NCI-H2171 (cell line): ENCODE measurements at regions not wholly inside any gene's neighbourhood (a gene's known extent, or its start where the extent isn't known, plus 50 kb on each side); places are given as distances from the start of the nearest gene placed in this dataset.
"Not testable (repeated sequence)": the region's sequence is repeated elsewhere in the genome, so short reads cannot be mapped to it uniquely, and the experiment has no call there.

ENCODE experiments used
- DNase-seq: peaks from one replicate; lab custom pipeline; 2025; lab: John Stamatoyannopoulos, UW

DNA sequence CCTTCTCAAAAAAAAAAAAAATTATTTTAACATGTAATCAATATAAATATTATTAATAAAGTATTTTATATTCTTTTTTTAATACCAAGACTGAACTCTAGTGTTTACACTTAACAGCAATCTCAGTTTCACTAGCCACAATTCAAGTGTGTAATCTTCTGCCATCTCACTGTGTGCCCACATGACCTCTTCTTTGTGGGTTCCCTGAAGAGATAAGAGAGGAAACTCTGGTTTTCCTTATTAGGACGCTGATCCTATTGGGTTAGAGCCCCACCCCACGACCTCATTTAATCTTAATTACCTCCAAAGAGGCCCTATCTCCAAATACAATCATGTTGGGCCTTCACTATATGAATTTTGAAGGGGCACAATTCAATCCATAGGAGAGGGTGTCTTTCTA, 177.6 kb downstream of the STK31 start:
- no peak for DNase-seq

DNA sequence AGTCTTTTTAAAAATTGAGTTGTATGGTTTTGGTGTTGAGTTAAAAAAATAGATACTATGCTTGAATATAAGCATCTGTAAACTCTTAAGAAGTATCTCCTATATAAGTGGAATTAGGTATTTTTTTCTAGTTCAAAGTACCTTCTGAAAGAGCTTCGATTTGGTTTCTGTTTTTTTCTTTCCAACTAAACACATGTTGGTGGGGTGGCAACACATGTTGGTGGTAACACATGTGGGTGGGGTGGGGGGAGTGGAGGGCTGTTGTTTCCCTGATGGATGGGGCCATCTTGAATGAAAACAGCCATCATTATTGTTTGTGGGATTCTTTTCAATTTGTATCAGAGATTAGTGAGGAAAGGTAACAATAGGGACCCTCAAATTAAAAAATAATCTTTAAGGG, 178.9 kb downstream of the STK31 start:
- DNase-seq: no peak

DNA sequence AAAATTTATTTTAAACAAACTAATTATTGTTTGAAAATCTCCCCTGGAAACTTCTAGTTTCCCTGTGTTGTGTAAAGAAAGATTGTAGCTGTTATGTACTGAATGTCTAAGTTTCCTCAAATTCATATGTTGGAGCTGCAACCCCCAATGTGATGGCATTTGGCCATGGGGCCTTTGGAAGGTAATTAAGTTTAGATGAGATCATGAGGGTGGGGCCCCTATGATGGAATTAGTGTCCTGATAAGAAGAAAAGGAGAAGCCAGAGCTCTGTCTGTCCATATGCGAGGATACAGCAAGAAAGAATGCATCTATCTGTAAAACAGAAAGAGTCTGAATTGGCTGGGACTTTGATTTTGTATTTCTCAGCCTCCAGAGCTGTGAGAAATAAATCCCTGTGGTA, 179.5 kb downstream of the STK31 start:
- no peak for DNase-seq

DNA sequence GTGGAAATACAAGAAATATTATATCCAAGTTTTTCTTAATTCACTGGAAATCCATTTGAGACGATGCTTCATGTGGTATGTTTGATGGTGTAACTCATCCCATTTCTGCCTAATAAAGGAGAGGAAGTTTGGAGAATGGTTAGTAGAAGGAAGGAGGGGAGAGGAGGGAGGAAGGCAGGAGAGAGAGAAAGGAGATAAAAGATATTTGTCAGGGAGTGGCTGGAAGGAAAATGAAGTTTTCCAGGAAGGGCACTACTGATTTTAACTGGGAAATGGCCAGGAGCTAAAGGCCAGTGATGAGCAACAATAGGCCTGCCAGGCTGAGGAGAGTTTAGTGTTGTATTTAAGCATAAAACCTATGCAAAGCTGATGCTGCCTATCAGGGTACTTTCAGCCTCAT, 182.0 kb downstream of the STK31 start:
- no peak for DNase-seq

DNA sequence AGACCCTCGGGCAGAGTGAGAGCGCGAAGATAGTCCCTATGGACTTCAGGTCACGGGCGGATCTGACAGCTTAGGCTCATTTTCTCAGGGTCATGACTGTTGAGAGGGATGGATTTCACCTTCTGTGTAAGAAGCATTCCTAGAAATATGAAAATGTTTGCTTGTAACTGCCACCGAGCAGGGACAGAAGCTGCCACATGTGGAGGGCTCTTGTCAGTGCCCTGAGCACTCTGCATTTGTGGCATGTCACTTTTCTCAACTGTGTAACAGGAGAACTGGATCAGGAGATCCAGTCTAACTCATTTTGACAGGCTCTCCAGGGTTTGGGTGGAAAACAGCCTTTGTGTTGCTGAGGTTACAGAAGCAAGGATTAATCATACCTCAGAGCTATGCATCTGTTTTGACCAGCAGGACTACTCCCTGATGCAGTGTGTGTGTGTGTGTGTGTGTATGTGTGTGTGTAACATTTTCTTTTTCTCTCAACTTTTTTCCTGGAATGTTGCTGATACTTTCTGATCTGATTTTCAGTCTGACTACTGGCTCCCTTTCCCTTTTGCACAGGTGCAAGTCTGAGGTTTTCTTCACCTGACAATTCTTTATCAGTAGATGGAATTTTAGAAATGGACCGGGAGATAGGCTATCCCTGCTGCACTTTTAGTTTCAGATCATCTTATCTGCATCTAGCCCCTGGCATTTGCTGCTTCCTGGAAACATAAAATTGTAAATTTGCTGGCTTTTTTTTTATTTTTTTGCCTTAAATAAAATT, 183.3 kb downstream of the STK31 start:
- no peak for DNase-seq

DNA sequence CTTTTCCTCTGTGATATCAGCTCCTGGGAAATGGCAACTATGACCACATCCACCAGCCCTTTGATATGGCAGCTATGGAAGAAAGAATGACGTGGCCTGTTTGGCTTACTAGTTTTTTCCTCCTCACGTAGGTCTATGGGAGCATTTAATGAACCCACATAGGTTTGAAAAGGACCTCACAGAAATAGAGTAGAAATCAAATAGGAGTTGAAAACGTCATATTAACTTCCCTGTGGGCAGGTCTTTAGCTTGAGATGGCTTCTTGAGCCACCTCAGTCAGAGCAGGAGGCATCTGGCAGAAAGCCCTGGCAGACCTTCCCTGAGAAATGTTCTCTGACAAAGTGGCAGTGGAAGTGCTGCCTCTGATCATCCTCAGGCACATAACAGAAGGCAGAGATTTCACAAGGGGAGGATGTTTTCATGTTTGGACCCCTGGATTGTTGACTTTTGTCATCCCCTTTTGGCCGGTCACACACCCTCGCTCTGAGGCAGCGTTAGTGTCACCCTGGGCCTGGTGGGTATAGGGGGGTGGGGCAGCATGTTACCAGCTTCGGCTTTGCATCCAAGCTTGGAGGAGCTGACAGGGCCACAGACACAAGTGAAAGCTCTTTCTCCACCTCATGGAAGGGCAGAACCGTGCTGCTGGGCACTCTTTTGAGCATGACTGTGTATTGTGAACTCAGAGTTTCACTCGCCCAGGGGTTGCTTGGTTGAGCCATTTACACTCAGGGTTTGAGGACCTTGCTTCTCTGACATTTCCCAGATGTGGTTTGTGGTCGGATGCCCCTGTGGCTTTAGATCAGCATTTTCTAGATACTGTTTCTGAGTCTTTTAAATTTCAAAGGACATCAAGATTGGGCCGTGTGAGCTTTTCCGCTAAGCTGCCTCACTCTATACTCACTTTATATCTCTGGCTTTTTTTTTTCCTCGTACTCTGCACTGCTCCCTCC, 184.2 kb downstream of the STK31 start:
- DNase-seq: no peak

DNA sequence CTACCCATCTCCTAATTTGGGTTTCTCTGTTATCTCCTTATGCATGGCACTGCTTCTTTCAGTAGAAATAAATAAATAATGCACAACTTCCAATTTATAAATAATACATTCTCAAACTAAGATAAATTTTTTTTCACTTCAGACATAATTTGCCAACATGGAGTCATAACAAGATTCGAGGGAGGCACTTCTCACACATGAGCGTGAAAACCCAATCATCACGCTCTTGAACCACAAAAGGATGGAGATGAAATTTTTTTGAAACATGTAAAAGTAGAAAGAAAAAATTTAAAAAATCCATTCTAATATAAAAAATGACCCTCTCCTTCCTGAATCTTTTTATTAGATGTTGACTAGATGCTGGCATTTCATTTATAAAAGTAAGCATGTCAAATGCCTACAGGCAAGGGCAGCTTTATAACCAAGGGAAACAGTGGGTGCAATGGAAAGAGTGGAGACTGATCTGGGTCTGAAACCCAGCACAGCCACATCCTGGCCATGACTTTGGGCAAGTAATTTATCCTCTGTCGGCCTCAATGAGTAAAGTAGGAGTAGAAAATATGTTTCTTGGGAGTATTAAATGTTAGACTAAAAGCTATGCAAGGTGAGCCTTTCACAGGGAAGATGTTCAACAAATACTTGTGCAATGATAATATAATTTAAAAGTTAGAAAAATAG, 185.0 kb downstream of the STK31 start:
- DNase-seq: no peak

DNA sequence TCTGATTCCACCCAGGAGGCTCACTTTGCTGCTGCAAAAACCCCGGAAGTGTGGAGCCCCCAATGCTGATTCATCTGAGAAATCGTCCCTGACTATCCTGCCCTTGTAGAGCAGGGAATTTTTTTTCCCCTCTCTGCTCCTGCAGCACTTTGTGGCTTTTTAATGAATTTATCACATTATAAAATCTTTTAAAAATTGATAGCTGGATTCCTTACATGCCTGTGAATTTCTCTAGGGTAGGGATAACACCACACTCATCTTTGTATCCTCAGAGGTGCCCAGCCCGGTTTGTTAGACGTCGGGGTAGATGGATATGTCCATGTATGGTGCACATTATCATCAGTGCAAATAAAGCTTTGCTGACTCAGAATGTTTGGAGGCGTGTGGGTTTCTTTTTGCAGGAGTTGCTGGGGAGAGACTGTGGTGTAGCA, 185.7 kb downstream of the STK31 start:
- DNase-seq: no peak

DNA sequence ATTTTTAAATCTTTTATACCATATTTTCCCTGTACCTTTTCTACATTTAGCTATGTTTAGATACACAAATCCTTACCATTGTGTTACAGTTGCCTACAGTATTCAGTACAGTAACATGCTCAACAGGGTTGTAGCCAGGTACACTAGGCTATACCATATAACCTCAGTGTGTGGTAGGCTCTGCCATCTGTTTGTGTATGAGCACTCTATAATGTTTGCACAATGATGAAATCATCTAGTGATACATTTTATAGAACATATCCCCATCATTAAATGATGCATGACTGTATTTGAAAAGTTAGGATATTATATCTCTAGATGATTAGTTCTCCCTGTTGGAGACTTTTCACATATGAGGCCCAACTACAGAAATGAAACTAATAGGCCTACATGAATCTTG, 188.6 kb downstream of the STK31 start:
- DNase-seq: no peak

DNA sequence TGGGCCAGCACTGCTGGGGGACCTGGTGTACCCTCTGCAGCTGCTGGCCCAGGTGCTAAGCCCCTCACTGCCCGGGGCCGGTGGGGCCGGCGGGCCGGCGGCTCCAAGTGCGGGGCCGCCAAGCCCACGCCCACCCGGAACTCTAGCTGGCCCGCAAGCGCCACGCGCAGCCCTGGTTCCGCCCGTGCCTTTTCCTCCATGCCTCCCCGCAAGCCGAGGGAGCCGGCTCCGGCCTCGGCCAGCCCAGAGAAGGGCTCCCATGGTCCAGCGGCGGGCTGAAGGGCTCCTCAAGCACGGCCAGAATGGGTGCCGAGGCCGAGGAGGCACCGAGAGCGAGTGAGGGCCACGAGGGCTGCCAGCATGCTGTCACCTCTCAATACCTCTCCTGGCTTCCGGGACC, 194.9 kb downstream of the STK31 start:
- DNase-seq: not testable (repeated sequence)

DNA sequence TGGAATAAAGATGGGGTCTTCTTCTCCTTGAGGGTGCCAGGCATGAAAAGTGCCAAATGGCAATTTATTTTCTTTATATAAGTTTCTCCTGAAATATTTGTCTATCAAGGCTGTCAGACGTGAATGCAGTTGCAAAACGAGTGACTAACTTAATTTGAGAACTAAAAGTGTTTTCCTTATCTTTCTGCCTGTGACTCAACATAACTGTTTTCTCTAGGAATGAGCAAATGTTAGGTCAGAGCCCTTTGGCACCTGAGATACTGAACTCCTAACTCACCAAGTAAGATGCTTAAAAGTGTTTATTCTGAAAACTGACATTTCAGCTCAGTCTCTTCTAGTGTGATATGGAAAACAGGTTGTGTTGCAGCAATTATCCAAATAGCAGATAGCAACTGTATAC, 197.0 kb downstream of the STK31 start:
- DNase-seq: no peak

DNA sequence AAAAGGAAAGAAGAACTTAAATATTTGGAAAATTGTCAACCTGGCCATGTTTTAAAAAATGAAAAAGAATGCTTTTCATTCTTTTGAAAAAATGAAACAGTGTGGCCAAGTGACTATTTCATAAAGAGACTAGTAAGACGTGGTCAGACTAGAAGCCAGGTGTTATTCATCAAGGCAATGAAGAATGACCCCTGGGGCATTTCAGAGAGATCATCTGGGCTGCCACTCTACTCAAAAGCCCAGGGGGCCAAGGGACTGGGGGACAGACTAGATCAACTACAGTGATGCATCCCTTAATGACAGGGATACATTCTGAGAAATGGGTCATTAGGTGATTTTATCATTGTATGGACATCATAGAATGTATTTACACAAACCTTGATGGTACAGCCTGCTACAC, 199.4 kb downstream of the STK31 start:
- DNase-seq: no peak

DNA sequence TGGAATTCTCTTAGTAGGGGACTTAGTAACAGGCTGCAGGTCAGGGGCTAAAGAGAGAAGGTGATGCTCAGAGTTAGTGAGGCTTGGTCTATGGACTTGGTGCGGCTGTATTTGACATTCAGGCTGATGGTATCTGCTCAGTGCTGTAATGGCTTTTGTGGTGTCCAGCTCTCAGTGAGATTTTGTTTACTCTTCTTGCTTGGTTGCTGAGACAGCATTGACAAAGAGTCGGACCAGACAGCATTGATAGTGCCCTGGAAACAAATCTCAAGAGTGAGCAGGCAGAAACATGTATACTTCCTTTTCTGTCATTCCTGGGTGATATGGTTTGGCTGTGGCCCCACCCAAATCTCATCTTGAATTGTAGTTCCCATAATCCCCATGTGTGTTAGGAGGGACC, 202.0 kb downstream of the STK31 start:
- DNase-seq: no peak

DNA sequence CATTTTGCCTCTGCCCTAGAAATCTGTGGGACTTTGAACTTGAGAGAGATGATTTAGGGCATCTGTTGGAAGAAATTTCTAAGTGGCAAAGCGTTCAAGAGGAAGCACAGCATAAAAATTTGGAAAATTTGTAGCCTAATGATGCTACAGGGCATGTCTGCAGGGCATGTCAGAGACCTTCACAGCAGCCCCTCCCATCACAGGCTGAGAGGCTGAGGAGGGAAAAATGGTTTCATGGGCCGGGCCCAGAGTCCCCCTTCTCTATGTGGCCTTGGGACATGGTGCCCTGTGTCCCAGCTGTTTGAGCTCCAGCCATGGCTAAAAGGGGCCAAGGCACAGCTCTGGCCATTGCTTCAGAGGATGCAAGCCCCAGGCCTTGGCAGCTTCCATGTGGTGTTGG, 203.0 kb downstream of the STK31 start:
- DNase-seq: no peak

DNA sequence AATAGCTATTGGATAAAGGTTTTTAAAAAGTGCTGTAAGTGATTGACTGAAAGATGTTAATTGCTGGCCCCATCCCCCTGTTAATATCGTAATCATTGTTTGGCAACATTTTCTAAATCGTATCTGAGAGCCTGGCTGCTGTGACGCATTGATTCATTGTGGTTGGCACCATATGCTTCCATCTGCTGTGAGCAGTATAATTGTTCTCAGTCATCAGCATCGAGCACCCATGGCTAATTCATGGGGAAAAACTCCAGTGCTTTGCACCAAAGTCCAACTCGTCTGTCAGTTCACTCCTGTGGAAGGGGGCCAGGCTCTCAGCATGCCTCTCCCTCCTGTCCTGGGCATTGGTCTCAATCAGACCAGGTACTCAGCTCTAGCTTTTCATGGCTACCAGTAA, 205.2 kb downstream of the STK31 start:
- DNase-seq: peak; percentile 49

DNA sequence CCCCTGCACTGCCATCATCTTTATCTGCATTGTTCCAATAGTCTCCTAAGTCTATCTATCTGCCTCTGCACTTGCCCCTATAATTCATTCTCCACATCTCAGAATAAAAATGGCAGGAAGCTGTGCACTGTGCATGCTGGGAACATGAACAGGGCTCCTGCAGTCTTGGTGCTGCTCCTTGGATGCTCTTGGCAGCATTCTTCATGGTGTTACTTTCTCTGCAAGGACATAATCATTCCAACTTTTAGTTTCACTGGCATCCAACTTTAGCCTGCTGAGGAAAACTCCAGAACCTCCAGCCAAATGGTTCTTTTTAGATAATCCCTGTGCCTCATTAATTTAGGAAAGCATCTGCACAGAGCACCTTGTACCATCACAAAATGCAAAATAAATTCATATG, 208.3 kb downstream of the STK31 start:
- DNase-seq: no peak

DNA sequence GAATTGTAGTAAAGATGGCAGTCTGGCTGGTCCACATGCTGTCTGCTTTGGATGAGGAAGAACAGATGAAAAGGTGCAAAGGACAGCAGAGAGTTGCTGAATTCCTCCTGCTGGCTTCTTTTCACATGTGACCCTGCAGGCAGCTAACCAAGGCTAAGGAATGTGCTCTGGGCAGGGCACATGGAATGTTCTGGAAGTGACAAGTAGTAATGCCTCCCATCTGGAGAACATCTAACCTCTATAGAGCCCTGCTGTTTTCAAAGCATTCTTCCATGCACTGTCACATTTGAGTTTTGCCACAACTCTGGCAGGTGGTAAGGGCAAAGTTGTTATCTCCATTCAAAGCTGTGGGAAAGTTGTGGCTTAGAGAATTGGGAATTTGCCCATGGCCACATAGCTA, 208.8 kb downstream of the STK31 start:
- no peak for DNase-seq

DNA sequence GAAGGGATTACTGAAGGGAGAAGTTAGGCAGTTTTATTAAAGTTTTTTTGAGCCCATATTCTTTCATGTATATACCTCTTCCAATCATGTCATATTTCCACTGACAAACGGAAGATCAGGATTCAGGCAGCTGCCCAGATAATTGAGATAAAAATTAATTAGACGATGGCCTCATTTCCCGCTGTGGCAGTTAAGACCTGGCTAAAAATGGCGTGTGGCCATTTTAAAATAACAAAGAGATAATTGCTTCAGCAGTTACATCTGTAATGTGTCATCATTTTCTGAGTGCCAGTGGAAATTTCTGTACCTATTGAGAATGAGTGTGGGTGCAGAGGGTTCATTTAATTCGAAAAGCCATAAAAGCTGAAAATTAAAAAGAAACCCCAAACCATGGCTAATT, 215.1 kb downstream of the STK31 start:
- DNase-seq: no peak

DNA sequence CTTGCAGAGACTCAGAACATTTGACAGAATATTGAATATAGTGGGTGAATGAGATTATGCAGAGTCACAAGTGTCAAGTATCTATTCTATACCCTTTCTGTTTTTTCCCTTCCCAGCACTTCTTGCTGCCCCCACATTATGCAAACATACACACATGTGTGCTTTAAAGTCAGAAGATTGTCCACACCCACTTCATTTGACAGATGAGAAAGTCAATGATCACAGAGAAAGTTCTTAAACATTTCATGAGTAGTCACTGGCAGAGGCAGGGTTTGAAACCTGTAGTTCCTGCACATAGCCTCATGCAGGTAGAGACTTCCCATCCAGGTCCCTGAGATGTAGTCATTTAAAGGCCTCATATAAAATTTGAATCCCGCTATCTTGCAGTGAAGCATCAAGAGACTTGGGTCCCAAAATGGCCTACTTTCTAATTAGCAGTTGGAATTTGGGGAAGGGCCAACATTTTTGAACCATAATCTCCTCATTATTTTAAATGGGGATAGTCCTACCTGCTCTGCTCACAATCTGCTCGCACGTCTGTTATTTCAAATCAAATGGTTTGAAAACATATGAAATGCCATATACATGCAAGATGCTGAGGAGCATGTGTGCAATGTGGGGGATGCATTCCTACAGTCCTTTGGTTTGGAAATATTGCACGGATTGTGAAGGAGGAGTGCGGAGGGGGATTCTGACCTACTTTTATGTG, 217.8 kb downstream of the STK31 start:
- DNase-seq: no peak

DNA sequence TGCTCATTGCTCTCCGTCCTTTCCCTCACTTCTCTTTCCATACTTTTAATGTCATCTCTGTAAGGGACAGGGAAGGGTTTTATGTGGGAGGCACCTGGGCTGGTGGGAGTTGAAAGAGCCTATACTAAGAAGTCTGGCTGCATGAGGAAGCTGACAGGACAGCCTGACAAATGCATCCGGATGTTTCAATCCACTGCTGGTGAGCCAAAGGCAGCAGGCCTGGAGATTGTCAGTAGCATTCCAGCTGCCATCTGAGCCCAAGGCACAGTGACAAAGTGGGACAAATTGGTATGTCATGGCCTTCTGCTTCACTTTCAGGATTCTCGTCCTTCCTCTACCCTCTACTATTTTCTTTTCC, 218.4 kb downstream of the STK31 start:
- DNase-seq: no peak

DNA sequence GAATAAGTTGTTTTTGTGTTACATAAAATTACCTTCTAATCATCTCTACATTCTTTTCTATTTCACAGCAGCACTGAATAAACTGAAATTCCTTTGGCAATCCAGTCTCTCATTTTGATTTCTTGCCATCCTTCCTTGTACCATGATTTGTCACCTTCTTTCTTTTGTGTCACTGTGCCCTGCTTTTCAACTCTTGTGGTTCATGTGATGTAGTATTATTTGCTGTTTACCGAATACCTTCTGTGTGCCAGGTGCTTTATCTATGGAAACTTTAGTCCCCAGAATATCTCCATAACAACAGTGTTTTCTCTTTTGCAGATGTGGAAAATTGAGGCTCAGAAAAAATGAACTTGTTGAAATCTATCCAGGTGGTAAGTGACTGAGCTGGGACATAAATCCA, 220.3 kb downstream of the STK31 start:
- no peak for DNase-seq

DNA sequence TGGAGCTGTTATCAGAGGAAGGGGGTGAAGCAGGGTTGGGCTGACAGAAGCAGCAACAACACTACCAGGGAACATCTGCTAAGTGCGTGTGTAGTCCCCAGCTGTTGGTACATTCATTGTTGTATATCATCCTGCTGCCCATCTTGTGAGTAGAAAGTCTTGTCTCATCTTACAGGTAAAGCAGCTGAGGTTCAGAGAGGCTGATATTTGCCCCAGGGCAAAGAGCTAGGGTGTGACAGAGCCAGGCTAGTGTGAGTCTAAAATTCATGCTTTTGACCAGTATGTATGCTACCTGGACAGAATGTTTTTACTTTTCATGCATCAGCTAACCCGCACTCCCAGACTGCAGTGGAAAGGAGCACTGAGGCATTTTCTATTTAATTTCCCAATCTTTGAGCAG, 221.6 kb downstream of the STK31 start:
- no peak for DNase-seq
